Aorta (tissue), 5 donors: ENCODE measurements at regions not wholly inside any gene's neighbourhood (a gene's known extent, or its start where the extent isn't known, plus 50 kb on each side); places are given as distances from the start of the nearest gene placed in this dataset.

Source experiments
- ATAC-seq: fragments of 200-7000 bp; cut with Tn5 transposase; one replicate; pipeline ENCODE4 v1.9.1; 2022; ENCODE audit warnings: moderate library complexity; ENCODE audit not compliant: low FRiP score
- DNase-seq, 2 donors: peaks; one replicate each; pipeline ENCODE4 v3.0.0-alpha.2; 2020
- H3K27ac ChIP-seq, 2 donors: one replicate each; pipeline ENCODE4 v1.5.1; 2013; ENCODE audit warnings: low read length in 2 of 2, mild to moderate bottlenecking in 2 of 2, moderate library complexity in 2 of 2, control low read depth in 1 of 2, inconsistent platforms in 1 of 2, low read depth in 1 of 2
- H3K27me3 ChIP-seq, 2 donors: one replicate each; pipeline ENCODE4 v1.6.1; 2013; ENCODE audit warnings: control low read depth in 1 of 2, low read length in 1 of 2, mild to moderate bottlenecking in 1 of 2, moderate library complexity in 1 of 2; ENCODE audit not compliant: insufficient read depth in 2 of 2, control insufficient read depth in 1 of 2
- H3K36me3 ChIP-seq, 2 donors: one replicate each; pipeline ENCODE4 v1.6.1; 2013; ENCODE audit warnings: control low read depth in 1 of 2, low read length in 1 of 2, mild to moderate bottlenecking in 1 of 2; ENCODE audit not compliant: insufficient read depth in 2 of 2, control insufficient read depth in 1 of 2
- H3K4me1 ChIP-seq, 2 donors: one replicate each; pipeline ENCODE4 v1.6.1; 2013; ENCODE audit warnings: low read length in 2 of 2, control low read depth in 1 of 2, mild to moderate bottlenecking in 1 of 2, moderate library complexity in 1 of 2; ENCODE audit not compliant: insufficient read depth in 2 of 2, control insufficient read depth in 1 of 2
- H3K4me3 ChIP-seq, 2 donors: one replicate each; pipeline ENCODE4 v1.5.1; 2013; ENCODE audit warnings: low read length in 2 of 2, control low read depth in 1 of 2, mild to moderate bottlenecking in 1 of 2
- H3K9me3 ChIP-seq: one replicate; pipeline ENCODE4 v1.6.1; 2013; ENCODE audit warnings: mild to moderate bottlenecking, low read length; ENCODE audit not compliant: control insufficient read depth
- WGBS, 2 donors: extraction: QIAGEN DNeasy Blood & Tissue Kit; methylation state at CpG; one replicate each; pipeline ENCODE4 v1.1.7; 2013; 5-methylcytosine and 5-hydroxymethylcytosine counted together
- intact Hi-C, 2 donors: fragments of 100-400 bp; cut with DNase I; formaldehyde crosslinking; loops; one replicate each; pipeline versions ENCODE4 v1.14.2 to v1.15.0; 2022
- donor health status: healthy with polysubstance abuse.
- donor health status: Bipolar disorder and iron deficiency.
- donor health status: DM: no; HTN: no; CAD: no.
- donor health status: DM: no; HTN: no; CAD: no.
- donor health status: DM: yes; HTN: yes; CAD: no.

GRCh38 chr7:96417784-96418183, 95.9 kb upstream of the SLC25A13 start:
- Histone ChIP-seq H3K36me3 (no peaks in the 10 kb centered on the region), H3K4me1 (no peaks in the 10 kb centered on the region), H3K27me3 (no peaks in the 10 kb centered on the region), H3K27ac (no peak overlapping the region), H3K9me3 (no peaks in the 10 kb centered on the region), H3K4me3 (no peak overlapping the region)
- intact Hi-C loops = no loop called here
- no peak for ATAC-seq
- 39 to 48% methylated on average over 1 of the region's 1 CpG for WGBS, 2 donors
- DNase-seq = no peak

- intact Hi-C loops = no loop called here
- WGBS, 2 donors = 4 to 6% methylated on average over 1 of the region's 1 CpG
- Histone ChIP-seq H3K4me1 (no peaks in the 10 kb centered on the region), H3K36me3 (no peaks in the 10 kb centered on the region), H3K27me3 (no peaks in the 10 kb centered on the region), H3K9me3 (no peaks in the 10 kb centered on the region), H3K27ac (no peak overlapping the region), H3K4me3 (no peak overlapping the region)
- DNase-seq (no peak), ATAC-seq (no peak)
Observed at GRCh38 chr7:96416599-96416998, 94.7 kb upstream of the SLC25A13 start.

GRCh38 chr7:96416116-96416515, 94.2 kb upstream of the SLC25A13 start:
- intact Hi-C loops = no loop called here

GRCh38 chr7:96415293-96415940, 93.5 kb upstream of the SLC25A13 start:
- Histone ChIP-seq H3K9me3 (no peaks in the 10 kb centered on the region), H3K27me3 (no peaks in the 10 kb centered on the region), H3K4me3 (no peak overlapping the region), H3K4me1 (no peaks in the 10 kb centered on the region), H3K36me3 (no peaks in the 10 kb centered on the region), H3K27ac (no peak overlapping the region)
- DNase-seq = no peak
- 64 to 68% methylated on average over 3 of the region's 3 CpGs for WGBS, 2 donors
- intact Hi-C loops = no loop called here
- no peak for ATAC-seq

More at GRCh38 chr7:96416116-96416515, 94.2 kb upstream of the SLC25A13 start:
- no peaks in the 10 kb centered on the region for H3K4me1 ChIP-seq
- H3K27ac ChIP-seq = no peak overlapping the region
- no peaks in the 10 kb centered on the region for H3K36me3 ChIP-seq
- H3K27me3 ChIP-seq = no peaks in the 10 kb centered on the region
- ATAC-seq = no peak
- 43 to 49% methylated on average over 3 of the region's 3 CpGs for WGBS, 2 donors
- H3K9me3 ChIP-seq = no peaks in the 10 kb centered on the region
- no peak overlapping the region for H3K4me3 ChIP-seq
- no peak for DNase-seq

- H3K27ac ChIP-seq = no peak overlapping the region
- no peaks in the 10 kb centered on the region for H3K27me3 ChIP-seq
- intact Hi-C loops = no loop called here
- ATAC-seq = peak; percentile 73
- 64 to 65% methylated on average over 3 of the region's 3 CpGs for WGBS, 2 donors
- H3K4me3 ChIP-seq = no peak overlapping the region
- no peaks in the 10 kb centered on the region for H3K4me1 ChIP-seq
- DNase-seq = no peak
- H3K36me3 ChIP-seq = no peaks in the 10 kb centered on the region
- no peaks in the 10 kb centered on the region for H3K9me3 ChIP-seq
Observed at GRCh38 chr7:96414931-96415292, 93.0 kb upstream of the SLC25A13 start.

GRCh38 chr7:96410126-96410839, 88.4 kb upstream of the SLC25A13 start:
- Histone ChIP-seq H3K27ac (no peak overlapping the region), H3K9me3 (no peaks in the 10 kb centered on the region), H3K4me3 (no peak overlapping the region), H3K36me3 (no peaks in the 10 kb centered on the region), H3K4me1 (no peaks in the 10 kb centered on the region), H3K27me3 (no peaks in the 10 kb centered on the region)
- ATAC-seq (no peak), DNase-seq (no peak)
- intact Hi-C loops = no loop called here
- 33% methylated on average over 6 of the region's 6 CpGs for WGBS, 2 donors

- intact Hi-C loops = no loop called here
- H3K9me3 ChIP-seq = no peaks in the 10 kb centered on the region
- ATAC-seq = no peak
- no peak overlapping the region for H3K27ac ChIP-seq
- WGBS, 2 donors = 93 to 96% methylated on average over 9 of the region's 9 CpGs
- DNase-seq = no peak
- no peaks in the 10 kb centered on the region for H3K36me3 ChIP-seq
- no peak overlapping the region for H3K4me3 ChIP-seq
- no peaks in the 10 kb centered on the region for H3K27me3 ChIP-seq
- H3K4me1 ChIP-seq = no peaks in the 10 kb centered on the region
Observed at GRCh38 chr7:96408881-96409280, 87.0 kb upstream of the SLC25A13 start.

- ATAC-seq = no peak
Observed at GRCh38 chr7:96407427-96407826, 85.5 kb upstream of the SLC25A13 start.

GRCh38 chr7:96402913-96403312, 81.0 kb upstream of the SLC25A13 start:
- H3K4me3 ChIP-seq = no peak overlapping the region
- H3K27me3 ChIP-seq = no peaks in the 10 kb centered on the region
- H3K9me3 ChIP-seq = no peaks in the 10 kb centered on the region
- intact Hi-C loops = no loop called here
- H3K36me3 ChIP-seq = no peaks in the 10 kb centered on the region
- DNase-seq (no peak), ATAC-seq (no peak)
- WGBS, 2 donors = 95 to 100% methylated on average over 1 of the region's 1 CpG
- no peaks in the 10 kb centered on the region for H3K4me1 ChIP-seq
- no peak overlapping the region for H3K27ac ChIP-seq

More at GRCh38 chr7:96407427-96407826, 85.5 kb upstream of the SLC25A13 start:
- H3K27ac ChIP-seq = no peak overlapping the region
- H3K9me3 ChIP-seq = no peaks in the 10 kb centered on the region
- intact Hi-C loops = no loop called here
- no peak overlapping the region for H3K4me3 ChIP-seq
- DNase-seq = no peak
- H3K27me3 ChIP-seq = no peaks in the 10 kb centered on the region
- H3K36me3 ChIP-seq = no peaks in the 10 kb centered on the region
- no peaks in the 10 kb centered on the region for H3K4me1 ChIP-seq
